CD8-positive, alpha-beta memory T cell (primary cell): ENCODE measurements at regions not wholly inside any gene's neighbourhood (a gene's known extent, or its start where the extent isn't known, plus 50 kb on each side); places are given as distances from the start of the nearest gene placed in this dataset.

Experiments
- CTCF ChIA-PET: fragments of 350-600 bp; sonication (Branson Sonifier 250); formaldehyde crosslinking; loops from one replicate; lab custom pipeline; 2021; ENCODE audit warnings: antibody characterized with exemption; lab: Charles Lee
- POLR2A ChIA-PET: fragments of 350-600 bp; sonication (Branson Sonifier 250); formaldehyde crosslinking; loops from one replicate; lab custom pipeline; 2021; ENCODE audit warnings: antibody characterized with exemption; lab: Charles Lee
- DNase-seq, 5 donors: peaks; one replicate each; pipeline versions ENCODE4 v3.0.0 to v3.0.0-alpha.2; 2020 to 2022; ENCODE audit warnings: mixed read lengths in 1 of 5
- H3K27ac ChIP-seq: one replicate; pipeline ENCODE4 v1.7.0; 2013; ENCODE audit warnings: low read depth, mild to moderate bottlenecking, low read length, moderate library complexity
- H3K27me3 ChIP-seq: 2 replicates; pipeline ENCODE4 v1.7.0; 2013; ENCODE audit warnings: low read length, mild to moderate bottlenecking; ENCODE audit not compliant: insufficient read depth, poor library complexity, severe bottlenecking
- H3K36me3 ChIP-seq: 2 replicates; pipeline ENCODE4 v1.7.0; 2013; ENCODE audit warnings: mild to moderate bottlenecking, low read length, moderate library complexity; ENCODE audit not compliant: insufficient read depth
- H3K4me1 ChIP-seq: 2 replicates; pipeline ENCODE4 v1.7.0; 2013; ENCODE audit warnings: mild to moderate bottlenecking, low read length, moderate library complexity; ENCODE audit not compliant: insufficient read depth
- H3K4me3 ChIP-seq: 2 replicates; pipeline ENCODE4 v1.7.0; 2013; ENCODE audit warnings: mild to moderate bottlenecking, low read length
- H3K9me3 ChIP-seq: 2 replicates; pipeline ENCODE4 v1.7.0; 2013; ENCODE audit warnings: mild to moderate bottlenecking, low read length
- H3K27ac Mint-ChIP-seq, 8 donors: one replicate each; pipeline ENCODE4 v1.8.0; 2020 to 2021; ENCODE audit warnings: mixed read lengths in 8 of 8, mild to moderate bottlenecking in 6 of 8, inconsistent platforms in 3 of 8, moderate library complexity in 3 of 8
- H3K27me3 Mint-ChIP-seq, 2 donors: one replicate each; pipeline ENCODE4 v1.8.0; 2020 to 2021; ENCODE audit warnings: mixed read lengths in 2 of 2, mild to moderate bottlenecking in 1 of 2, moderate library complexity in 1 of 2
- H3K36me3 Mint-ChIP-seq, 3 donors: one replicate each; pipeline ENCODE4 v1.8.0; 2020 to 2021; ENCODE audit warnings: mixed read lengths in 3 of 3, inconsistent platforms in 1 of 3, mild to moderate bottlenecking in 1 of 3
- H3K4me1 Mint-ChIP-seq, 3 donors: one replicate each; pipeline ENCODE4 v1.8.0; 2020 to 2021; ENCODE audit warnings: mixed read lengths in 3 of 3, inconsistent platforms in 1 of 3, mild to moderate bottlenecking in 1 of 3
- H3K4me3 Mint-ChIP-seq, 7 donors: one replicate each; pipeline ENCODE4 v1.8.0; 2020 to 2021; ENCODE audit warnings: mixed read lengths in 7 of 7, mild to moderate bottlenecking in 6 of 7, moderate library complexity in 4 of 7, inconsistent platforms in 2 of 7
- H3K9me3 Mint-ChIP-seq, 5 donors: one replicate each; pipeline ENCODE4 v1.8.0; 2020 to 2022; ENCODE audit warnings: mixed read lengths in 5 of 5, mild to moderate bottlenecking in 3 of 5, moderate library complexity in 2 of 5, inconsistent platforms in 1 of 5

GRCh38 chr2:105496271-105496670 is 97.4 kb upstream of the FHL2 start:
- no peak overlapping the region for H3K27ac Mint-ChIP-seq
- no peak for DNase-seq
- no peaks in the 10 kb centered on the region for H3K4me1 ChIP-seq

GRCh38 chr2:105494683-105495425 is 96.0 kb upstream of the FHL2 start:
- Histone ChIP-seq H3K36me3 (no peaks in the 10 kb centered on the region), H3K27me3 (no peaks in the 10 kb centered on the region), H3K4me3 (no peak overlapping the region), H3K27ac (no peak overlapping the region), H3K4me1 (no peaks in the 10 kb centered on the region), H3K9me3 (no peaks in the 10 kb centered on the region)
- H3K36me3 Mint-ChIP-seq, result peaks cover 0 to 2% (median 0%) of the 10 kb centered on the region in 3 donors
- H3K4me3 Mint-ChIP-seq, result no peak overlapping the region
- peaks cover 21 to 68% of the 10 kb centered on the region in 2 donors for H3K27me3 Mint-ChIP-seq
- H3K27ac Mint-ChIP-seq, result no peak overlapping the region
- POLR2A ChIA-PET, result no interaction called here
- H3K9me3 Mint-ChIP-seq, result peaks cover 5 to 15% (median 8%) of the 10 kb centered on the region in 5 donors
- DNase-seq, result no peak
- no peaks in the 10 kb centered on the region for H3K4me1 Mint-ChIP-seq
- CTCF ChIA-PET, result no interaction called here

More at GRCh38 chr2:105496271-105496670, 97.4 kb upstream of the FHL2 start:
- H3K9me3 ChIP-seq, result no peaks in the 10 kb centered on the region
- H3K36me3 Mint-ChIP-seq, result peaks cover 0 to 5% (median 2%) of the 10 kb centered on the region in 3 donors
- H3K9me3 Mint-ChIP-seq, result peaks cover 6 to 17% (median 9%) of the 10 kb centered on the region in 5 donors
- H3K27me3 Mint-ChIP-seq, result peaks cover 26 to 73% of the 10 kb centered on the region in 2 donors
- POLR2A ChIA-PET, result no interaction called here
- H3K4me3 Mint-ChIP-seq, result no peak overlapping the region
- H3K27me3 ChIP-seq, result no peaks in the 10 kb centered on the region
- H3K36me3 ChIP-seq, result no peaks in the 10 kb centered on the region
- no peak overlapping the region for H3K4me3 ChIP-seq
- no peak overlapping the region for H3K27ac ChIP-seq
- CTCF ChIA-PET, result no interaction called here
- H3K4me1 Mint-ChIP-seq, result no peaks in the 10 kb centered on the region

GRCh38 chr2:105490956-105491355 is 92.1 kb upstream of the FHL2 start:
- Histone ChIP-seq H3K36me3 (no peaks in the 10 kb centered on the region), H3K27ac (no peak overlapping the region), H3K4me3 (no peak overlapping the region), H3K4me1 (no peaks in the 10 kb centered on the region), H3K9me3 (no peaks in the 10 kb centered on the region), H3K27me3 (no peaks in the 10 kb centered on the region)
- no peak for DNase-seq
- Mint-ChIP-seq H3K4me3 (peak overlapping the region in 1 of 7 donors; percentile 4), H3K27me3 (peaks cover 14 to 34% of the 10 kb centered on the region in 2 donors), H3K4me1 (no peaks in the 10 kb centered on the region), H3K9me3 (peaks cover 5 to 11% (median 7%) of the 10 kb centered on the region in 5 donors), H3K36me3 (peaks cover 0 to 2% (median 0%) of the 10 kb centered on the region in 3 donors), H3K27ac (no peak overlapping the region)
- ChIA-PET POLR2A (no interaction called here), CTCF (no interaction called here)

- ChIA-PET POLR2A (no interaction called here), CTCF (no interaction called here)
- Mint-ChIP-seq H3K4me3 (no peak overlapping the region), H3K36me3 (peaks cover 0 to 2% (median 0%) of the 10 kb centered on the region in 3 donors), H3K27ac (no peak overlapping the region), H3K9me3 (peaks cover 5 to 11% (median 7%) of the 10 kb centered on the region in 5 donors), H3K4me1 (no peaks in the 10 kb centered on the region), H3K27me3 (peaks cover 14 to 30% of the 10 kb centered on the region in 2 donors)
- no peak overlapping the region for H3K27ac ChIP-seq
- H3K9me3 ChIP-seq, result no peaks in the 10 kb centered on the region
- H3K4me1 ChIP-seq, result no peaks in the 10 kb centered on the region
- no peaks in the 10 kb centered on the region for H3K27me3 ChIP-seq
- H3K4me3 ChIP-seq, result no peak overlapping the region
- DNase-seq, result no peak
- no peaks in the 10 kb centered on the region for H3K36me3 ChIP-seq
Observed at GRCh38 chr2:105490204-105490603, 91.4 kb upstream of the FHL2 start.

DNA sequence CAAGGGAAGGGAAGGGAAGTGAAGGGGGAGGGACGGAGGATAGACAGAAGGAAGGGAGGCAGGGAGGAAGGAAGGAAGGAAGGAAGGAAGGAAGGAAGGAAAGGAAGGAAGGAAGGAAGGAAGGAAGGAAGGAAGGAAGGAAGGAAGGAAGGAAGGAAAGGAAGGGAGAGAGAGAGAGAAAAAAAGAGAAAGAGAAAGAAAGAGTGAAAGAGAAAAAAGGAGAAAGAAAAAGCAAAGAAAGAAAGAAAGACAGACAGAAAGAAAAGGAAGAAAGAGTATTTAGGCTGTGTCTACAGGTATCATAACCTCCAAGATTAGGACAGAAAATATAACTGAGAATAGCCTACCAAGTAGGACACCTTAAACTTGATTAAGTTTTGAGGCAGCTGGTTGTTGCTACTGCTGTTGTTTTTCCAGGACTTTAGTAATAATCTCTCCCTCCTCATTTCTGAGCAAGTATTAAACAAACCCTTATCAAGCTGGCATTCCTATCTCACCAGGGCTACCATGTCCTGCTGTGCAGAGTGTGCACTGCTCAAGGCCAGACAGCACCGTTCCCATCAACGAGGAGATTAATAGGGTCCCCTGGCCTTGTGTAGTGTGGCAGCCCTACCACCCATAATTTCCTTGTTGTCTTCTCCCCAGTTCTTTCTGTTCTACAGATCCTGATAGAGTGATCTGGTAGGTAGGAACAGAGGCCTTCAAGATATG is 90.5 kb upstream of the FHL2 start:
- Mint-ChIP-seq H3K4me3 (no peak overlapping the region), H3K27me3 (peaks cover 10 to 21% of the 10 kb centered on the region in 2 donors), H3K36me3 (peaks cover 0 to 2% (median 0%) of the 10 kb centered on the region in 3 donors), H3K4me1 (no peaks in the 10 kb centered on the region), H3K27ac (peak overlapping the region in 1 of 8 donors; percentile 25), H3K9me3 (peaks cover 5 to 11% (median 7%) of the 10 kb centered on the region in 5 donors)
- ChIA-PET CTCF (no interaction called here), POLR2A (no interaction called here)
- H3K4me3 ChIP-seq, result no peak overlapping the region
- no peaks in the 10 kb centered on the region for H3K27me3 ChIP-seq
- DNase-seq, result no peak
- H3K9me3 ChIP-seq, result no peaks in the 10 kb centered on the region
- no peaks in the 10 kb centered on the region for H3K36me3 ChIP-seq
- H3K4me1 ChIP-seq, result no peaks in the 10 kb centered on the region
- no peak overlapping the region for H3K27ac ChIP-seq

DNA sequence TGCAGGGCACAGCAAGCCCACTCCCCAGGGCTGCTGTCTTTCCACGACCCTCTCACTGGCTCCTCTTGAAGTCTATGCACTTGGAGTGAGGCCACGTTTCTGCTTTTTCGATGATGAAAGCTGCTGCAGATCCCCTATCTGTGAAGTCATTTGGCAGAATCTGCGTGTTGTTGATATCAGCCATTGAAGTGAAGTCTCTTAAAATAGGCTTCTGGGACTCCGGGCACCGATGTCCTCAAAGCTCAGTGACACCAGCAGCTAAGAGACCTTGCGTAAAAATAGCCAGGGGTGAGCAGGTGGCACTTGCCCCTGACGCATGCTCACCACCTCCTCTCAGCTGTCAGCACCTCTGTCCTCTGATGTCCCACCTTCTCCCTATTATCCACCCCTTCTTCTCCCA is 89.4 kb upstream of the FHL2 start:
- no peaks in the 10 kb centered on the region for H3K4me1 ChIP-seq
- H3K27ac Mint-ChIP-seq, result peak overlapping the region in 1 of 8 donors; percentile 44
- ChIA-PET POLR2A (no interaction called here), CTCF (no interaction called here)
- H3K27me3 Mint-ChIP-seq, result peaks cover 7 to 13% of the 10 kb centered on the region in 2 donors
- H3K4me1 Mint-ChIP-seq, result no peaks in the 10 kb centered on the region
- H3K36me3 Mint-ChIP-seq, result peaks cover 0 to 2% (median 0%) of the 10 kb centered on the region in 3 donors
- no peak overlapping the region for H3K4me3 Mint-ChIP-seq
- H3K9me3 ChIP-seq, result no peaks in the 10 kb centered on the region
- no peak overlapping the region for H3K27ac ChIP-seq
- peaks cover 4 to 10% (median 6%) of the 10 kb centered on the region in 5 donors for H3K9me3 Mint-ChIP-seq
- H3K27me3 ChIP-seq, result no peaks in the 10 kb centered on the region
- no peak for DNase-seq
- H3K4me3 ChIP-seq, result no peak overlapping the region
- H3K36me3 ChIP-seq, result no peaks in the 10 kb centered on the region

GRCh38 chr2:105487142-105488069 is 88.6 kb upstream of the FHL2 start:
- no peaks in the 10 kb centered on the region for H3K36me3 ChIP-seq
- POLR2A ChIA-PET, result no interaction called here
- no peak overlapping the region for H3K4me3 ChIP-seq
- no peak overlapping the region for H3K4me3 Mint-ChIP-seq
- H3K4me1 Mint-ChIP-seq, result no peaks in the 10 kb centered on the region
- no peaks in the 10 kb centered on the region for H3K4me1 ChIP-seq
- H3K9me3 Mint-ChIP-seq, result peaks cover 0 to 2% (median 0%) of the 10 kb centered on the region in 5 donors
- CTCF ChIA-PET, result no interaction called here
- H3K27ac ChIP-seq, result no peak overlapping the region
- H3K36me3 Mint-ChIP-seq, result no peaks in the 10 kb centered on the region
- DNase-seq, result no peak
- H3K9me3 ChIP-seq, result no peaks in the 10 kb centered on the region
- H3K27me3 Mint-ChIP-seq, result peaks cover 4% of the 10 kb centered on the region in 2 donors
- H3K27me3 ChIP-seq, result no peaks in the 10 kb centered on the region
- H3K27ac Mint-ChIP-seq, result peak overlapping the region in 1 of 8 donors; percentile 31
